ENCODE measurements at regions not wholly inside any gene's neighbourhood (a gene's known extent, or its start where the extent isn't known, plus 50 kb on each side); places are given as distances from the start of the nearest gene placed in this dataset.

DNA sequence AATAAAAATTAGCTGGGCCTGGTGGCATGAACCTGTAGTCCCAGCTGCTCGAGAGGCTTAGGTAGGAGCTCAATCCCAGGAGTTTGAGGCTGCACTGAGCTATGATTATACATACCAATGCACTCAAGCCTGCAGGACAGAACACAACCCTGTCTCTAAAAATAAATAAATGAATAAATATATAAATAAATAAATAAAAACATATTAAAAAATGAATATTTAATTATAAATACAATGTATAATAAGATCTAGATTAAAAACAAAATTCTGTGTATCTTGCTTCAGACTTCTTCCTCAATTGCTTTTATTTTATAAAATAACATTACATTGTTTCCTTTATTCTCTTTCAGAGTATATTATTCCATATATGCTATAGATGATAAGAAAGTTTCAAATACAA is 1964.1 kb downstream of the PCDH9 start:
- TF ChIP-seq ZFP3 (CRISPR knock-in tag; IDR thresholded peaks at IDR 0.05) (no peak), RARB (CRISPR knock-in tag; IDR thresholded peaks at IDR 0.05) (no peak), ARNTL (CRISPR knock-in tag; IDR thresholded peaks at IDR 0.05; ENCODE audit: borderline replicate concordance, low read depth) (no peak)
